ENCODE measurements at regions not wholly inside any gene's neighbourhood (a gene's known extent, or its start where the extent isn't known, plus 50 kb on each side); places are given as distances from the start of the nearest gene placed in this dataset.

GRCh38 chr20:11248687-11249638, 575.2 kb upstream of the JAG1 start:
- FAIRE-seq (no peak), DNase-seq (ENCODE audit: extremely low spot score, insufficient read length, low read depth) (no peak)

GRCh38 chr20:11249683-11250082, 575.9 kb upstream of the JAG1 start:
- DNase-seq (ENCODE audit: extremely low spot score, insufficient read length, low read depth) (no peak), FAIRE-seq (no peak)

- no peak for DNase-seq (ENCODE audit: extremely low spot score, insufficient read length, low read depth)
- no peak for FAIRE-seq
These were observed 578.6 kb upstream of the JAG1 start for GRCh38 chr20:11252447-11252846.

- DNase-seq (ENCODE audit: extremely low spot score, insufficient read length, low read depth) (no peak), FAIRE-seq (no peak)
These were observed 581.7 kb upstream of the JAG1 start for GRCh38 chr20:11255455-11255854.

- FAIRE-seq = no peak
- no peak for DNase-seq (ENCODE audit: extremely low spot score, insufficient read length, low read depth)
These were observed 582.1 kb upstream of the JAG1 start for GRCh38 chr20:11255860-11256259.

GRCh38 chr20:11260611-11261010, 586.8 kb upstream of the JAG1 start:
- no peak for DNase-seq (ENCODE audit: extremely low spot score, insufficient read length, low read depth)
- FAIRE-seq = no peak

- FAIRE-seq (no peak), DNase-seq (ENCODE audit: extremely low spot score, insufficient read length, low read depth) (no peak)
These were observed 587.8 kb upstream of the JAG1 start for GRCh38 chr20:11261533-11262000.

- no peak for DNase-seq (ENCODE audit: extremely low spot score, insufficient read length, low read depth)
- no peak for FAIRE-seq
These were observed 592.8 kb upstream of the JAG1 start for GRCh38 chr20:11266571-11266970.

GRCh38 chr20:11267131-11267761, 593.4 kb upstream of the JAG1 start:
- DNase-seq (ENCODE audit: extremely low spot score, insufficient read length, low read depth) = no peak
- FAIRE-seq = peak; percentile 45

- DNase-seq (ENCODE audit: extremely low spot score, insufficient read length, low read depth) (no peak), FAIRE-seq (peak; percentile 5)
These were observed 594.0 kb upstream of the JAG1 start for GRCh38 chr20:11267762-11268335.

- DNase-seq (ENCODE audit: extremely low spot score, insufficient read length, low read depth) (no peak), FAIRE-seq (no peak)
These were observed 596.8 kb upstream of the JAG1 start for GRCh38 chr20:11270566-11270965.

GRCh38 chr20:11271319-11271718, 597.5 kb upstream of the JAG1 start:
- FAIRE-seq (no peak), DNase-seq (ENCODE audit: extremely low spot score, insufficient read length, low read depth) (no peak)

- DNase-seq (ENCODE audit: extremely low spot score, insufficient read length, low read depth) = no peak
- no peak for FAIRE-seq
These were observed 598.3 kb upstream of the JAG1 start for GRCh38 chr20:11271920-11272594.

- DNase-seq (ENCODE audit: extremely low spot score, insufficient read length, low read depth) (no peak), FAIRE-seq (peak; percentile 77)
These were observed 600.4 kb upstream of the JAG1 start for GRCh38 chr20:11274141-11274594.

GRCh38 chr20:11275740-11276139, 601.9 kb upstream of the JAG1 start:
- no peak for FAIRE-seq

GRCh38 chr20:11277170-11277569, 603.4 kb upstream of the JAG1 start:
- DNase-seq (ENCODE audit: extremely low spot score, insufficient read length, low read depth) = no peak
- no peak for FAIRE-seq

More at GRCh38 chr20:11275740-11276139, 601.9 kb upstream of the JAG1 start:
- DNase-seq (ENCODE audit: extremely low spot score, insufficient read length, low read depth) = no peak

GRCh38 chr20:11277858-11278257, 604.1 kb upstream of the JAG1 start:
- no peak for FAIRE-seq

GRCh38 chr20:11278461-11278860, 604.7 kb upstream of the JAG1 start:
- FAIRE-seq = no peak
- no peak for DNase-seq (ENCODE audit: extremely low spot score, insufficient read length, low read depth)

More at GRCh38 chr20:11277858-11278257, 604.1 kb upstream of the JAG1 start:
- DNase-seq (ENCODE audit: extremely low spot score, insufficient read length, low read depth) = no peak

GRCh38 chr20:11281240-11281639, 607.4 kb upstream of the JAG1 start:
- no peak for DNase-seq (ENCODE audit: extremely low spot score, insufficient read length, low read depth)
- no peak for FAIRE-seq

- FAIRE-seq (no peak), DNase-seq (ENCODE audit: extremely low spot score, insufficient read length, low read depth) (no peak)
These were observed 608.0 kb upstream of the JAG1 start for GRCh38 chr20:11281768-11282167.

All from GM18507 (cell line).